Ascending aorta (tissue), 2 donors: ENCODE measurements at regions not wholly inside any gene's neighbourhood (a gene's known extent, or its start where the extent isn't known, plus 50 kb on each side); places are given as distances from the start of the nearest gene placed in this dataset.

Experiments
- DNase-seq, 2 donors: peaks; one replicate each; pipeline ENCODE4 v3.0.0-alpha.2; 2019; ENCODE audit warnings: low spot score in 2 of 2
- H3K27ac ChIP-seq, 2 donors: fragments of 200-600 bp; sonication (generic); one replicate each; pipeline ENCODE4 v1.5.1; 2016 to 2017; ENCODE audit warnings: mild to moderate bottlenecking in 1 of 2
- H3K27me3 ChIP-seq: fragments of 200-600 bp; sonication (generic); one replicate; pipeline ENCODE4 v1.5.1; 2017
- H3K36me3 ChIP-seq, 2 donors: fragments of 200-600 bp; sonication (generic); one replicate each; pipeline ENCODE4 v1.5.1; 2016
- H3K4me1 ChIP-seq, 2 donors: fragments of 200-600 bp; sonication (generic); one replicate each; pipeline ENCODE4 v1.5.1; 2016 to 2017; ENCODE audit warnings: mild to moderate bottlenecking in 1 of 2
- H3K4me3 ChIP-seq, 2 donors: fragments of 200-600 bp; sonication (generic); one replicate each; pipeline ENCODE4 v1.5.1; 2016 to 2017; ENCODE audit warnings: mild to moderate bottlenecking in 1 of 2
- H3K9me3 ChIP-seq, 2 donors: fragments of 200-600 bp; sonication (generic); one replicate each; pipeline ENCODE4 v1.5.1; 2016
- intact Hi-C: fragments of 100-400 bp; cut with DNase I; formaldehyde crosslinking; loops from one replicate; pipeline ENCODE4 v1.15.1; 2023
- TF ChIP-seq, protein P1 (sequence below), 3 experiments: fragments of 200-600 bp in 2 of 3; fragments of 450-650 bp in 1 of 3; sonication (generic) in 2 of 3; IDR thresholded peaks; one replicate each; pipeline ENCODE4 v1.5.1; 2016 to 2019; ENCODE audit warnings: antibody characterized with exemption in 3 of 3, mild to moderate bottlenecking in 1 of 3, moderate library complexity in 1 of 3

DNA sequence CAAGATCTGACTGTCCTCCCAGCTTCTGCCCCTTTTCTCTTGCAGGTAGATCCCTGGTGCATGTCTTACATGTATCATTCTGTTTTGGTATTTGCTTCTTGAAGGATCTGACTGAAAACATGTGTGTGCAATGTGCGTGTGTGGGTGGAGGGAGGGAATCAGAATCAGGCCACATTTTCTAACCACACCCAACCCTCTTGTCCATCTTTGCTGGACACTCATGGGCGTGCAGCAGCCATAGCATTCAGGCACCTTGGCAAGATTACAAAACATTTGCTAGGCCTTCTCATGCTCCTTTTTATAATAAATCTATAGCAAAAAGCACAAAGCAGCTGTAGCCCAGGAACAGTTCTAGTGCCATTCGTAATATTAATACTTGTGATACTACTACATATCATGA, 233.6 kb upstream of the E2F7 start:
- DNase-seq = no peak
- Histone ChIP-seq H3K36me3 (no peaks in the 10 kb centered on the region), H3K27me3 (no peaks in the 10 kb centered on the region), H3K4me1 (no peaks in the 10 kb centered on the region), H3K9me3 (no peaks in the 10 kb centered on the region), H3K27ac (no peak overlapping the region), H3K4me3 (no peak overlapping the region)
- TF ChIP-seq, protein P1, sequence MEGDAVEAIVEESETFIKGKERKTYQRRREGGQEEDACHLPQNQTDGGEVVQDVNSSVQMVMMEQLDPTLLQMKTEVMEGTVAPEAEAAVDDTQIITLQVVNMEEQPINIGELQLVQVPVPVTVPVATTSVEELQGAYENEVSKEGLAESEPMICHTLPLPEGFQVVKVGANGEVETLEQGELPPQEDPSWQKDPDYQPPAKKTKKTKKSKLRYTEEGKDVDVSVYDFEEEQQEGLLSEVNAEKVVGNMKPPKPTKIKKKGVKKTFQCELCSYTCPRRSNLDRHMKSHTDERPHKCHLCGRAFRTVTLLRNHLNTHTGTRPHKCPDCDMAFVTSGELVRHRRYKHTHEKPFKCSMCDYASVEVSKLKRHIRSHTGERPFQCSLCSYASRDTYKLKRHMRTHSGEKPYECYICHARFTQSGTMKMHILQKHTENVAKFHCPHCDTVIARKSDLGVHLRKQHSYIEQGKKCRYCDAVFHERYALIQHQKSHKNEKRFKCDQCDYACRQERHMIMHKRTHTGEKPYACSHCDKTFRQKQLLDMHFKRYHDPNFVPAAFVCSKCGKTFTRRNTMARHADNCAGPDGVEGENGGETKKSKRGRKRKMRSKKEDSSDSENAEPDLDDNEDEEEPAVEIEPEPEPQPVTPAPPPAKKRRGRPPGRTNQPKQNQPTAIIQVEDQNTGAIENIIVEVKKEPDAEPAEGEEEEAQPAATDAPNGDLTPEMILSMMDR (IDR thresholded peaks at IDR 0.05) = no peak
- intact Hi-C loops = no loop called here

DNA sequence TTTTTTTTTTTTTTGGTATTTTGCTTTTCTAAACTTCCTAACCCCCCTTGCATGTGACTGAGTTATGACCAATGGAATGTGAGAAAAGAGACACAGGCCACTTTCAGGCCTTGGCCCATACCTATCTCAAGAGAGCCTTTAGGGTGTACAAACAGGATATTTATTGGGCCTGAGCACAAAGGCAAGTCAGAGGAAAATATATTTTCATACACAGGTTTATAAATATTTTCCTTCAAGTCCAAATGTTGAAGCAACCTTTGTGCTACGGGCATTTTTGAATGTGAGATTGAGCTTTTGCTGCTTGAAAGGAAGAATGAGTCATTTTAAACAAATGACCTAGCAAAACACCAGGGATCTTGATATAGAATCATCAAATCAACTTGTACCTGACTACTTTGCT, 228.6 kb upstream of the E2F7 start:
- Histone ChIP-seq H3K4me1 (no peaks in the 10 kb centered on the region), H3K36me3 (no peaks in the 10 kb centered on the region), H3K27ac (no peak overlapping the region), H3K4me3 (no peak overlapping the region), H3K9me3 (no peaks in the 10 kb centered on the region), H3K27me3 (no peaks in the 10 kb centered on the region)
- TF ChIP-seq, protein P1 (IDR thresholded peaks at IDR 0.05) = no peak
- intact Hi-C loops = no loop called here
- no peak for DNase-seq

DNA sequence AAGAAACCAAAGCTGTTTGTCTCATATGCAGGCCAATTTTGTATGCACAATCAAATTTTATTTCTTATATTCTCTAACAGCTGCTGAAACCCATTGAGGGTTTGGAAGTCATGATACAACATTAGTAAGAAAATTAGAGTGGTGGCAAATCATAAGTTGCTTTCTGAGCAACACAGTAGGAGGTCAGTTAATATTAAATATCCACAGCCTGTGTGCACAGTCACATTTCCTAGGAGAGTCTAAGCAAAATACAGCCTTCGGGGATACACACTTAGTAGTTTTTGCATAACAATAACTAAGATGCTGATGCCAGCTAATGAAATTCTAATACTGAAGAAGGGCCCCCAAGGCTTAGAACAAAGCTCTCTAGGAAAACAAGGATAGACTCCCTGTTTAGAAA, 209.6 kb upstream of the E2F7 start:
- TF ChIP-seq, protein P1 (IDR thresholded peaks at IDR 0.05) = no peak
- Histone ChIP-seq H3K36me3 (no peaks in the 10 kb centered on the region), H3K4me3 (no peak overlapping the region), H3K4me1 (no peaks in the 10 kb centered on the region), H3K27ac (no peak overlapping the region), H3K9me3 (no peaks in the 10 kb centered on the region), H3K27me3 (no peaks in the 10 kb centered on the region)
- DNase-seq = no peak
- intact Hi-C loops = no loop called here

DNA sequence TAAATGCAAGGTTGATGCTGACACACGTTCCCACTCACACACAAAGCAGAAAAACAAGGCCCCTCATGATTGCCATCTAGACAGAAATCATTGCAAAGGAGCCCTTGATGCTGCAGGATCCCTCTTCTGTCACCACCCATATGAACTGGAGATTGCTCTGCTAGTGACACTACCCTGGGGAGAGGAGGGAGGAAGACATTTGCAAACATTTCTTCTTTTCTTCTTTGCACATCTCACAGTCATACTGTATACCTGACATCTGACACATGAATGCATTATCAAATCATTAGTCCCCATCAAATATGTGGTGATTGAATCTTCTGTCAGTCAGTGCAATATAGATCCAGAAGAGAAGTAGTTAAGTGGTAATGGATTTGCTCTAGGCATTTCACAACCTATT, 208.5 kb upstream of the E2F7 start:
- TF ChIP-seq, protein P1 (IDR thresholded peaks at IDR 0.05) = no peak
- intact Hi-C loops = no loop called here

DNA sequence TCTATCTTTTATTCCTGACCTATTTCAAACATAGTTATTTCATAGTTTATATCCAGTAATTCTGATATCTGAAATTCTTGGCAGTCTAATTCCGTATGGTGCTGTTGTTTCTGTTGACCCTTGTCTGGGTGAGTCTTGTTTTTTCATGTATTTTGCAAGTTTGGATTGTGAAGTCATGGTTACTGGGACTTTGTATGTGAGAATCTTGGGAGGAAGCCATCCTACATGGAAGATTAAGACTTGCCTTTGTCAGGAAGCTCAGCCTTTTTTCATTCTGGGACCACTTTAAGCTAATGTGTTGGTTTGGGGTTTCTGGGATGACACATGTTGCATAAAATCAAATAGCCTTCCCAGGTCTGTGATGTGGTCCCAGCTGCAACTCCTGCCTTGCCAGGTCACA, 191.6 kb upstream of the E2F7 start:
- H3K36me3 ChIP-seq = no peaks in the 10 kb centered on the region
- TF ChIP-seq, protein P1 (IDR thresholded peaks at IDR 0.05) = no peak
- H3K9me3 ChIP-seq = no peaks in the 10 kb centered on the region
- intact Hi-C loops = no loop called here
- H3K27ac ChIP-seq = no peak overlapping the region
- no peaks in the 10 kb centered on the region for H3K27me3 ChIP-seq
- H3K4me1 ChIP-seq = no peaks in the 10 kb centered on the region
- no peak overlapping the region for H3K4me3 ChIP-seq
- no peak for DNase-seq

More for the DNA sequence above, 208.5 kb upstream of the E2F7 start:
- Histone ChIP-seq H3K27ac (no peak overlapping the region), H3K4me1 (no peaks in the 10 kb centered on the region), H3K36me3 (no peaks in the 10 kb centered on the region), H3K4me3 (no peak overlapping the region), H3K9me3 (no peaks in the 10 kb centered on the region), H3K27me3 (no peaks in the 10 kb centered on the region)
- no peak for DNase-seq

DNA sequence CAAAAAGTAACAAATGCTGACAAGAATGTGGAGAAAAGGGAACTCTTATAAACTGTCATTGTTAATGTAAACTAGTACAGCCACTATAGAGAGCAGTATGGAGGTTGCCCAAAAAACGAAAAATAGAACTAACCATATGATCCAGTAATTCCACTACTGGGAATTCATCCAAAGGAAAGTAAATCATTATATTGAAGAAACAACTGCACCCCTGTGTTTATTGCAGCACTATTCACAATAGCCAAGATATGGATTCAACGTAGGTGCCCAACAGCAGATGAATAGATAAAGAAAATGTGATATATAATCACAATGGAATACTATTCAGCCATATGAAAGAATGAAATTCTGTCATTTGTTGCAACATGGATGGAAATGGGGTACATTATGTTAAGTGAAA, 188.0 kb upstream of the E2F7 start:
- no peak overlapping the region for H3K27ac ChIP-seq
- H3K4me1 ChIP-seq = no peaks in the 10 kb centered on the region
- H3K27me3 ChIP-seq = no peaks in the 10 kb centered on the region
- no peaks in the 10 kb centered on the region for H3K36me3 ChIP-seq
- intact Hi-C loops = no loop called here
- no peak overlapping the region for H3K4me3 ChIP-seq
- H3K9me3 ChIP-seq = no peaks in the 10 kb centered on the region
- TF ChIP-seq, protein P1 (IDR thresholded peaks at IDR 0.05) = no peak
- DNase-seq = no peak
